ENCODE measurements at regions not wholly inside any gene's neighbourhood (a gene's known extent, or its start where the extent isn't known, plus 50 kb on each side); places are given as distances from the start of the nearest gene placed in this dataset.

GRCh38 chr5:57753446-57753845 is 270.8 kb upstream of the ACTBL2 start:
- Histone ChIP-seq H3K36me3 (no peaks in the 10 kb centered on the region), H3K4me1 (no peaks in the 10 kb centered on the region), H3K9me3 (no peaks in the 10 kb centered on the region), H3K27me3 (replicated peaks in 1 of 7) (no peaks in the 10 kb centered on the region), H3K4me3 (no peak overlapping the region), H3K27ac (no peak overlapping the region)
- intact Hi-C loops (cut with DNase I; ENCODE audit: low total_unique reads): no loop called here
- TF ChIP-seq CTCF (IDR thresholded peaks at IDR 0.05 in 8 of 11, conservative IDR thresholded peaks at IDR 0.05 in 3 of 11) (no peak), POLR2AphosphoS5 (IDR thresholded peaks at IDR 0.05) (no peak), POLR2A (IDR thresholded peaks at IDR 0.05) (no peak)
- DNase-seq: no peak
- WGBS, 5 donors: 83 to 97% (median 91%) methylated on average over 1 of the region's 1 CpG

GRCh38 chr5:57751710-57752109 is 269.1 kb upstream of the ACTBL2 start:
- no peak for TF ChIP-seq POLR2A (IDR thresholded peaks at IDR 0.05)
- no peak for TF ChIP-seq CTCF (IDR thresholded peaks at IDR 0.05 in 8 of 11, conservative IDR thresholded peaks at IDR 0.05 in 3 of 11)
- no peak for TF ChIP-seq POLR2AphosphoS5 (IDR thresholded peaks at IDR 0.05)

GRCh38 chr5:57750891-57751290 is 268.3 kb upstream of the ACTBL2 start:
- H3K4me1 ChIP-seq: no peaks in the 10 kb centered on the region
- no peak for TF ChIP-seq CTCF (IDR thresholded peaks at IDR 0.05 in 8 of 11, conservative IDR thresholded peaks at IDR 0.05 in 3 of 11)
- TF ChIP-seq POLR2A (IDR thresholded peaks at IDR 0.05): no peak
- no peaks in the 10 kb centered on the region for H3K36me3 ChIP-seq
- H3K27me3 ChIP-seq (replicated peaks in 1 of 7): no peaks in the 10 kb centered on the region
- H3K27ac ChIP-seq: no peak overlapping the region
- 88 to 91% (median 90%) methylated on average over 7 to 9 of the region's 9 CpGs for WGBS, 5 donors
- DNase-seq: no peak
- no peaks in the 10 kb centered on the region for H3K9me3 ChIP-seq
- H3K4me3 ChIP-seq: no peak overlapping the region
- intact Hi-C loops (cut with DNase I; ENCODE audit: low total_unique reads): no loop called here

More at GRCh38 chr5:57751710-57752109, 269.1 kb upstream of the ACTBL2 start:
- Histone ChIP-seq H3K4me3 (no peak overlapping the region), H3K4me1 (no peaks in the 10 kb centered on the region), H3K27ac (no peak overlapping the region), H3K36me3 (no peaks in the 10 kb centered on the region), H3K9me3 (no peaks in the 10 kb centered on the region), H3K27me3 (replicated peaks in 1 of 7) (no peaks in the 10 kb centered on the region)
- intact Hi-C loops (cut with DNase I; ENCODE audit: low total_unique reads): no loop called here
- no peak for DNase-seq
- 28 to 52% (median 38%) methylated on average over 2 of the region's 2 CpGs for WGBS, 5 donors

- Histone ChIP-seq H3K27ac (no peak overlapping the region), H3K4me3 (no peak overlapping the region), H3K36me3 (no peaks in the 10 kb centered on the region), H3K4me1 (no peaks in the 10 kb centered on the region), H3K9me3 (no peaks in the 10 kb centered on the region), H3K27me3 (replicated peaks in 1 of 7) (no peaks in the 10 kb centered on the region)
- DNase-seq: no peak
- WGBS, 5 donors: 87 to 94% (median 91%) methylated on average over 10 of the region's 10 CpGs
- intact Hi-C loops (cut with DNase I; ENCODE audit: low total_unique reads): no loop called here
- TF ChIP-seq CTCF (IDR thresholded peaks at IDR 0.05 in 8 of 11, conservative IDR thresholded peaks at IDR 0.05 in 3 of 11) (no peak), POLR2A (IDR thresholded peaks at IDR 0.05) (no peak), POLR2AphosphoS5 (IDR thresholded peaks at IDR 0.05) (no peak)
These were observed 267.7 kb upstream of the ACTBL2 start for GRCh38 chr5:57750282-57750681.

Measured in spleen (tissue), 11 donors.